ENCODE measurements at regions not wholly inside any gene's neighbourhood (a gene's known extent, or its start where the extent isn't known, plus 50 kb on each side); places are given as distances from the start of the nearest gene placed in this dataset.
A peak's percentile ranks its signal among the peaks of the same experiment; 100 is the strongest.

DNA sequence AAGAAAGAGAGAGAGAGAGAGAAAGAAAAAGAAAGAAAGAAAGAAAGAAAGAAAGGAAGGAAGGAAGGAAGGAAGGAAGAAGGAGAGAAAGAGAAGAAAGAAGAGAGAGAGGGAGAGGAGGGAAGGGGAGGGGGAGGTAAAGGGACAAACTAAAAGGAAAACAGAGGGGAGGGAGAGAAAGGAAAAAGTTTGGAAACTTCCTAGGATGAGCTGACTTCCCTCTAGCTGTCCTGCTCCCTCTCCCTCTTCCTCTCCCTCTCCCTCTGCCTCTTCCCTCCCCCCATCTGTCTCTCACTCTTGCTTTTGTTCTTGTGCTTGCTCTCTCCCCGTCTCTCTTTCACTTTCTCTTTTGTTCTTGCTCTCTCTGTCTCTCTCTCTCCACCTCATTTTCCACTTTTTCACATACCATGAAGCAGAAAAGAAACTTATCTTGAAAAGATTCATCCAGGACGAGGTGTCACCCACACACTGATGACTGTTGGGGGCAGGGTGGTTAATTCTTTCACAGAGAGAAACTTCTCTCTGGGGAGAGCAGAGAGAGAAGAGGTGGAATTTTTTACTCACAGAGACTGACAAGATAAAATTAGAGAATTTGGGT, 56.4 kb upstream of the DUSP22 start:
- TF ChIP-seq, protein P1, sequence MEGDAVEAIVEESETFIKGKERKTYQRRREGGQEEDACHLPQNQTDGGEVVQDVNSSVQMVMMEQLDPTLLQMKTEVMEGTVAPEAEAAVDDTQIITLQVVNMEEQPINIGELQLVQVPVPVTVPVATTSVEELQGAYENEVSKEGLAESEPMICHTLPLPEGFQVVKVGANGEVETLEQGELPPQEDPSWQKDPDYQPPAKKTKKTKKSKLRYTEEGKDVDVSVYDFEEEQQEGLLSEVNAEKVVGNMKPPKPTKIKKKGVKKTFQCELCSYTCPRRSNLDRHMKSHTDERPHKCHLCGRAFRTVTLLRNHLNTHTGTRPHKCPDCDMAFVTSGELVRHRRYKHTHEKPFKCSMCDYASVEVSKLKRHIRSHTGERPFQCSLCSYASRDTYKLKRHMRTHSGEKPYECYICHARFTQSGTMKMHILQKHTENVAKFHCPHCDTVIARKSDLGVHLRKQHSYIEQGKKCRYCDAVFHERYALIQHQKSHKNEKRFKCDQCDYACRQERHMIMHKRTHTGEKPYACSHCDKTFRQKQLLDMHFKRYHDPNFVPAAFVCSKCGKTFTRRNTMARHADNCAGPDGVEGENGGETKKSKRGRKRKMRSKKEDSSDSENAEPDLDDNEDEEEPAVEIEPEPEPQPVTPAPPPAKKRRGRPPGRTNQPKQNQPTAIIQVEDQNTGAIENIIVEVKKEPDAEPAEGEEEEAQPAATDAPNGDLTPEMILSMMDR (IDR thresholded peaks at IDR 0.05; ENCODE audit: control extremely low read depth, extremely low read depth), result no peak
- ATAC-seq (ENCODE audit: insufficient read depth, low FRiP score) (no peak), DNase-seq (peak in 2 of 3 donors; percentile 76 to 84)
- 6 to 9% methylated on average over 2 of the region's 2 CpGs for WGBS, 2 donors
- Histone ChIP-seq H3K27ac (ENCODE audit: low read depth in 1 of 2, low read length in 1 of 2) (no peak overlapping the region), H3K9me3 (ENCODE audit: control insufficient read depth in 4 of 4, insufficient read depth in 3 of 4, low read length in 3 of 4) (no peaks in the 10 kb centered on the region), H3K9ac (ENCODE audit: insufficient read depth in 1 of 2, low read length in 2 of 2) (peak overlapping the region; percentile 34 to 55), H3K4me1 (ENCODE audit: control insufficient read depth in 5 of 5, insufficient read depth in 5 of 5, low read length in 5 of 5) (peaks cover 0 to 10% (median 0%) of the 10 kb centered on the region in 5 donors), H3K4me3 (no peak overlapping the region), H3K27me3 (ENCODE audit: control insufficient read depth in 3 of 3, insufficient read depth in 3 of 3, low read length in 2 of 3) (no peaks in the 10 kb centered on the region), H3K36me3 (ENCODE audit: control insufficient read depth in 4 of 4, insufficient read depth in 4 of 4, low read length in 4 of 4) (no peaks in the 10 kb centered on the region)

DNA sequence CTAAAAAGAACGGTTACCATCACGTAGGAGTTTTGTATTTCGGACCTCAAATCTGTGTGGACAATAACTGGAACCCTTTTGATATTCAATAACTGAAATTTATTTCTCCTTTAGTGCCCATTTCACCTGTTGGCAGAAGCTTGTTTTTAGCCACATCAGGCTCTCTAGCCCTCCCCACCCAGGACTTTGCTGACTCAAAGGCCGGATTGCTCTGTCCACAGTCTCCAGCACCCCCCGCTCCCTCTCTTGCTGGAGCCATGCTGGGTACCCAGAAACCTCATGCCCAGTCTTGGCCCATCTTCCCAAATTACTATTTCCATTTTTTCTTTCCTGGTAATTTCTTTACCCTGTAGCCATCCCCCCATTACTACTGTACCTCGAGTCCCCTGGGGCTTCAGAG, 55.8 kb upstream of the DUSP22 start:
- Histone ChIP-seq H3K27me3 (ENCODE audit: control insufficient read depth in 3 of 3, insufficient read depth in 3 of 3, low read length in 2 of 3) (no peaks in the 10 kb centered on the region), H3K27ac (ENCODE audit: low read depth in 1 of 2, low read length in 1 of 2) (no peak overlapping the region), H3K4me1 (ENCODE audit: control insufficient read depth in 5 of 5, insufficient read depth in 5 of 5, low read length in 5 of 5) (peaks cover 0 to 10% (median 0%) of the 10 kb centered on the region in 5 donors), H3K9ac (ENCODE audit: insufficient read depth in 1 of 2, low read length in 2 of 2) (no peak overlapping the region), H3K4me3 (no peak overlapping the region), H3K36me3 (ENCODE audit: control insufficient read depth in 4 of 4, insufficient read depth in 4 of 4, low read length in 4 of 4) (no peaks in the 10 kb centered on the region), H3K9me3 (ENCODE audit: control insufficient read depth in 4 of 4, insufficient read depth in 3 of 4, low read length in 3 of 4) (no peaks in the 10 kb centered on the region)
- no peak for DNase-seq
- ATAC-seq (ENCODE audit: insufficient read depth, low FRiP score), result no peak
- TF ChIP-seq, protein P1 (IDR thresholded peaks at IDR 0.05; ENCODE audit: control extremely low read depth, extremely low read depth), result no peak
- WGBS, 2 donors, result 89 to 90% methylated on average over 6 of the region's 6 CpGs

DNA sequence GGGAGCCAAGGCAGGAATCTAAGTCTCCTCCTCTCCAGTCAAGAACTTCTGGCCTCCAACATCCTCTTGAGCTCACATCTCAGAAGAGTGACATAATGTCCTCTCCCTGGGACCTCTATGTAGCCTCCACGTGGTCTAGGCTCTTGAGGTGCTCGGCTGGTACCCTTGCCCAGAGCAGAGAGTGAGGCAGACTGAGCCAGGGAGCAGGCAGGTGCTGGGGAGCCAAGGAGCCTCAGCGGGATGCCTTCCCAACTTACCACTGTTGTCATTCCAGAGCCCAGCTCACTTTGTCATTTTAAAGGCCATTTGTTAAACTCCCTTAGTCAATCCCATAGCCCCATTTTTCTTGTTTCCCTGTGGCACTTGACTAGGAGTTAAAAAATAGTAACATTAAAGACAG, 52.1 kb upstream of the DUSP22 start:
- no peak overlapping the region for H3K9ac ChIP-seq (ENCODE audit: insufficient read depth in 1 of 2, low read length in 2 of 2)
- no peaks in the 10 kb centered on the region for H3K27me3 ChIP-seq (ENCODE audit: control insufficient read depth in 3 of 3, insufficient read depth in 3 of 3, low read length in 2 of 3)
- TF ChIP-seq, protein P1 (IDR thresholded peaks at IDR 0.05; ENCODE audit: control extremely low read depth, extremely low read depth), result no peak
- DNase-seq, result no peak
- H3K27ac ChIP-seq (ENCODE audit: low read depth in 1 of 2, low read length in 1 of 2), result no peak overlapping the region
- H3K36me3 ChIP-seq (ENCODE audit: control insufficient read depth in 4 of 4, insufficient read depth in 4 of 4, low read length in 4 of 4), result no peaks in the 10 kb centered on the region
- no peaks in the 10 kb centered on the region for H3K9me3 ChIP-seq (ENCODE audit: control insufficient read depth in 4 of 4, insufficient read depth in 3 of 4, low read length in 3 of 4)
- peaks cover 0 to 10% (median 0%) of the 10 kb centered on the region in 5 donors for H3K4me1 ChIP-seq (ENCODE audit: control insufficient read depth in 5 of 5, insufficient read depth in 5 of 5, low read length in 5 of 5)
- no peak overlapping the region for H3K4me3 ChIP-seq
- no peak for ATAC-seq (ENCODE audit: insufficient read depth, low FRiP score)
- WGBS, 2 donors, result 77 to 97% methylated on average over 3 of the region's 3 CpGs

Data from lung (tissue), 11 donors.